CD14-positive monocyte (primary cell): ENCODE measurements at regions not wholly inside any gene's neighbourhood (a gene's known extent, or its start where the extent isn't known, plus 50 kb on each side); places are given as distances from the start of the nearest gene placed in this dataset.
"Not testable (repeated sequence)": the region's sequence is repeated elsewhere in the genome, so short reads cannot be mapped to it uniquely, and the experiment has no call there.

ENCODE experiments used
- DNase-seq, 3 donors: peaks; one replicate each; pipeline ENCODE4 v3.0.0-alpha.2; 2011 to 2022
- H2AFZ ChIP-seq: 2 replicates; pipeline ENCODE4 v1.6.0; 2012; ENCODE audit warnings: mild to moderate bottlenecking, low read depth, low read length, inconsistent platforms; ENCODE audit not compliant: insufficient read depth, poor library complexity, severe bottlenecking
- H3K27ac ChIP-seq, 2 donors: 1 replicate in 1 of 2; 2 replicates in 1 of 2; pipeline ENCODE4 v1.5.1; 2012 to 2013; ENCODE audit warnings: low read length in 2 of 2, control low read depth in 1 of 2, inconsistent platforms in 1 of 2, low read depth in 1 of 2, mild to moderate bottlenecking in 1 of 2
- H3K27me3 ChIP-seq, 2 donors: one replicate each; pipeline versions ENCODE4 v1.6.0 to v1.6.1; 2011 to 2013; ENCODE audit warnings: low read length in 2 of 2; ENCODE audit not compliant: control insufficient read depth in 2 of 2, insufficient read depth in 2 of 2
- H3K36me3 ChIP-seq, 2 donors: replicated peaks in 1 of 2; 1 replicate in 1 of 2; 2 replicates in 1 of 2; pipeline versions ENCODE4 v1.5.1 to v1.6.1; 2012 to 2013; ENCODE audit warnings: low read length in 2 of 2, control low read depth in 1 of 2, inconsistent platforms in 1 of 2, mild to moderate bottlenecking in 1 of 2; ENCODE audit not compliant: insufficient read depth in 2 of 2, control insufficient read depth in 1 of 2
- H3K4me1 ChIP-seq, 2 donors: 1 replicate in 1 of 2; 2 replicates in 1 of 2; pipeline versions ENCODE4 v1.5.1 to v1.6.1; 2012 to 2013; ENCODE audit warnings: low read length in 2 of 2, control low read depth in 1 of 2, inconsistent platforms in 1 of 2, mild to moderate bottlenecking in 1 of 2, moderate library complexity in 1 of 2; ENCODE audit not compliant: insufficient read depth in 2 of 2, control insufficient read depth in 1 of 2
- H3K4me2 ChIP-seq: replicated peaks from 2 replicates; pipeline ENCODE3; 2012; ENCODE audit warnings: low read length, moderate library complexity, mild to moderate bottlenecking; ENCODE audit not compliant: poor library complexity, severe bottlenecking; ENCODE audit errors: extremely low read depth
- H3K4me3 ChIP-seq, 3 experiments: fragments of 200-600 bp in 1 of 3; sonication (generic) in 1 of 3; replicated peaks in 1 of 3; 1 replicate in 2 of 3; 2 replicates in 1 of 3; pipeline ENCODE4 v1.5.1; 2011 to 2013; ENCODE audit warnings: low read length in 3 of 3, mild to moderate bottlenecking in 3 of 3, control low read depth in 2 of 3, low read depth in 2 of 3, inconsistent platforms in 1 of 3, moderate library complexity in 1 of 3
- H3K79me2 ChIP-seq: 2 replicates; pipeline ENCODE4 v1.6.0; 2012; ENCODE audit warnings: mild to moderate bottlenecking, control low read depth, inconsistent platforms, low read length, moderate library complexity; ENCODE audit not compliant: insufficient read depth
- H3K9ac ChIP-seq: 2 replicates; pipeline ENCODE4 v1.6.0; 2017; ENCODE audit warnings: low read length, mild to moderate bottlenecking; ENCODE audit not compliant: insufficient read depth, poor library complexity, severe bottlenecking
- H3K9me3 ChIP-seq, 2 donors: replicated peaks in 1 of 2; 1 replicate in 1 of 2; 2 replicates in 1 of 2; pipeline versions ENCODE4 v1.5.1 to v1.6.1; 2012 to 2013; ENCODE audit warnings: low read length in 2 of 2, control low read depth in 1 of 2; ENCODE audit not compliant: control insufficient read depth in 1 of 2, insufficient read depth in 1 of 2
- H4K20me1 ChIP-seq: 2 replicates; pipeline ENCODE4 v1.6.0; 2012; ENCODE audit warnings: mild to moderate bottlenecking, low read length, control low read depth, moderate library complexity; ENCODE audit not compliant: insufficient read depth
- H3K27ac Mint-ChIP-seq, 7 donors: one replicate each; pipeline ENCODE4 v1.8.0; 2020; ENCODE audit warnings: mild to moderate bottlenecking in 7 of 7, mixed read lengths in 7 of 7, moderate library complexity in 6 of 7, inconsistent platforms in 2 of 7
- H3K27me3 Mint-ChIP-seq, 3 donors: one replicate each; pipeline ENCODE4 v1.8.0; 2021 to 2022; ENCODE audit warnings: low read depth in 3 of 3, mild to moderate bottlenecking in 3 of 3, mixed read lengths in 3 of 3, moderate library complexity in 3 of 3, inconsistent platforms in 1 of 3
- H3K36me3 Mint-ChIP-seq, 2 donors: one replicate each; pipeline ENCODE4 v1.8.0; 2020; ENCODE audit warnings: mixed read lengths in 2 of 2, inconsistent platforms in 1 of 2, mild to moderate bottlenecking in 1 of 2
- H3K4me1 Mint-ChIP-seq: one replicate; pipeline ENCODE4 v1.8.0; 2020; ENCODE audit warnings: mild to moderate bottlenecking, mixed read lengths
- H3K4me3 Mint-ChIP-seq, 2 donors: one replicate each; pipeline ENCODE4 v1.8.0; 2020; ENCODE audit warnings: mild to moderate bottlenecking in 2 of 2, mixed read lengths in 2 of 2, moderate library complexity in 1 of 2
- H3K9me3 Mint-ChIP-seq, 7 donors: one replicate each; pipeline ENCODE4 v1.8.0; 2020 to 2022; ENCODE audit warnings: mixed read lengths in 7 of 7, mild to moderate bottlenecking in 6 of 7, moderate library complexity in 6 of 7, inconsistent platforms in 2 of 7
- CTCF ChIP-seq: fragments of 200-600 bp; IDR thresholded peaks from one replicate; pipeline ENCODE4 v1.8.0; 2022; ENCODE audit warnings: antibody characterized with exemption, mild to moderate bottlenecking
- WGBS: methylation state at CpG from one replicate; pipeline ENCODE4 v1.1.5; 2013; ENCODE audit warnings: missing lambda C conversion rate; ENCODE audit not compliant: insufficient coverage; 5-methylcytosine and 5-hydroxymethylcytosine counted together
- intact Hi-C, 2 donors: fragments of 100-400 bp; cut with micrococcal nuclease; formaldehyde crosslinking; loops; one replicate each; pipeline versions ENCODE4 v1.15.0 to v1.15.1; 2023

- WGBS, result 94% methylated on average over 5 of the region's 8 CpGs
- Histone ChIP-seq H3K27me3 (no peaks in the 10 kb centered on the region), H4K20me1 (no peaks in the 10 kb centered on the region), H3K27ac (no peak overlapping the region), H2AFZ (no peak overlapping the region), H3K4me1 (no peaks in the 10 kb centered on the region), H3K36me3 (no peaks in the 10 kb centered on the region), H3K79me2 (no peaks in the 10 kb centered on the region), H3K9me3 (no peaks in the 10 kb centered on the region), H3K9ac (no peak overlapping the region), H3K4me3 (no peak overlapping the region), H3K4me2 (no peak overlapping the region)
- no peak for DNase-seq
- Mint-ChIP-seq H3K9me3 (peaks cover 0 to 5% (median 2%) of the 10 kb centered on the region in 7 donors), H3K27me3 (peaks cover 7 to 21% (median 12%) of the 10 kb centered on the region in 3 donors), H3K4me1 (no peaks in the 10 kb centered on the region), H3K27ac (no peak overlapping the region), H3K4me3 (no peak overlapping the region), H3K36me3 (no peaks in the 10 kb centered on the region)
- no peak for TF ChIP-seq CTCF
- intact Hi-C loops, result no loop called here
Measured at GRCh38 chr1:38651669-38652068, 207.9 kb downstream of the RRAGC start.

GRCh38 chr1:38648417-38648816 lies 211.2 kb downstream of the RRAGC start:
- 95% methylated on average over 2 of the region's 6 CpGs for WGBS
- no peak overlapping the region for H3K4me3 Mint-ChIP-seq
- Histone ChIP-seq H3K36me3 (no peaks in the 10 kb centered on the region), H3K79me2 (no peaks in the 10 kb centered on the region), H3K9me3 (no peaks in the 10 kb centered on the region), H3K27ac (no peak overlapping the region), H3K9ac (no peak overlapping the region), H4K20me1 (no peaks in the 10 kb centered on the region), H3K27me3 (no peaks in the 10 kb centered on the region), H2AFZ (no peak overlapping the region), H3K4me2 (no peak overlapping the region), H3K4me3 (no peak overlapping the region), H3K4me1 (no peaks in the 10 kb centered on the region)
- peaks cover 2 to 14% (median 11%) of the 10 kb centered on the region in 3 donors for H3K27me3 Mint-ChIP-seq
- no peak for TF ChIP-seq CTCF
- no peak for DNase-seq
- no peaks in the 10 kb centered on the region for H3K4me1 Mint-ChIP-seq
- H3K36me3 Mint-ChIP-seq, result no peaks in the 10 kb centered on the region
- intact Hi-C loops, result no loop called here
- peaks cover 0 to 12% (median 6%) of the 10 kb centered on the region in 7 donors for H3K9me3 Mint-ChIP-seq
- no peak overlapping the region for H3K27ac Mint-ChIP-seq

- DNase-seq, H3K9me3 ChIP-seq, H3K27me3 ChIP-seq, H3K79me2 ChIP-seq, H3K27ac Mint-ChIP-seq, H2AFZ ChIP-seq, H3K36me3 Mint-ChIP-seq, H3K4me1 ChIP-seq, H3K4me2 ChIP-seq, H3K4me3 Mint-ChIP-seq, H3K9ac ChIP-seq, H3K27ac ChIP-seq, H3K36me3 ChIP-seq, intact Hi-C loops, H3K4me1 Mint-ChIP-seq, H4K20me1 ChIP-seq, H3K4me3 ChIP-seq: not testable (repeated sequence)
- WGBS, result 98% methylated on average over 16 of the region's 34 CpGs
- peaks cover 0 to 12% (median 6%) of the 10 kb centered on the region in 7 donors for H3K9me3 Mint-ChIP-seq
- peaks cover 2 to 17% (median 13%) of the 10 kb centered on the region in 3 donors for H3K27me3 Mint-ChIP-seq
Measured at GRCh38 chr1:38647341-38647740, 212.2 kb downstream of the RRAGC start.
